ENCODE measurements at regions not wholly inside any gene's neighbourhood (a gene's known extent, or its start where the extent isn't known, plus 50 kb on each side); places are given as distances from the start of the nearest gene placed in this dataset.

GRCh38 chr13:44249431-44249836 is 124.2 kb upstream of the SERP2 start:
- no peak for TF ChIP-seq CTCF (IDR thresholded peaks at IDR 0.05; ENCODE audit: control extremely low read depth, extremely low read depth, low read depth, missing control alignments)
- ChIA-PET POLR2A (no interaction called here), CTCF (interaction anchor here (1.1 to 1.2 kb wide), 2 partner anchors 20 to 32 kb away, joined by 3 read pairs; no protein-coding TSS in a partner anchor)
- DNase-seq (ENCODE audit: extremely low spot score) = no peak

DNA sequence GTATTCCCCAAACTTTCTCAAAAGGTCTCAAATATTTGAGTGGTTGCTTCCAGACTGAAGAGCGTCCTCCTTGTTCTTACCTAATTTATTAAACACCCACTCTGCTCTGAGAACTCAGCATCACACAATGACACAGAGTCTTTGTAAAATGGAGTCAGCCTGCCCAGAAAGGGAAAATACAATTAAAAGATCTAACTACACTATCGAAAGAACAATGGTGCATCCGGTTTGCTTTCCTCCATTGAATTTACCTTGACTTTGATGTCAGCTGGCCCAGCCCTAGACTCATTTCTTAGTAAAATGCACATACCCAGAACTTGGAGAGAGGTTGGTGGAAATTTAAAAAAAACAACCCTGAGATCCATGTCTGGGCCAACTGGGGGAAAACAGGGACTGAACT is 120.7 kb upstream of the SERP2 start:
- no peak for TF ChIP-seq CTCF (IDR thresholded peaks at IDR 0.05; ENCODE audit: control extremely low read depth, extremely low read depth, low read depth, missing control alignments)
- DNase-seq (ENCODE audit: extremely low spot score) = no peak
- ChIA-PET CTCF (no interaction called here), POLR2A (no interaction called here)

GRCh38 chr13:44255771-44256364 is 117.8 kb upstream of the SERP2 start:
- no peak for TF ChIP-seq CTCF (IDR thresholded peaks at IDR 0.05; ENCODE audit: control extremely low read depth, extremely low read depth, low read depth, missing control alignments)
- ChIA-PET CTCF (interaction anchor here (1.8 kb wide), 1 partner anchor 19 kb away, joined by 5 read pairs; no protein-coding TSS in a partner anchor), POLR2A (no interaction called here)
- DNase-seq (ENCODE audit: extremely low spot score) = no peak

DNA sequence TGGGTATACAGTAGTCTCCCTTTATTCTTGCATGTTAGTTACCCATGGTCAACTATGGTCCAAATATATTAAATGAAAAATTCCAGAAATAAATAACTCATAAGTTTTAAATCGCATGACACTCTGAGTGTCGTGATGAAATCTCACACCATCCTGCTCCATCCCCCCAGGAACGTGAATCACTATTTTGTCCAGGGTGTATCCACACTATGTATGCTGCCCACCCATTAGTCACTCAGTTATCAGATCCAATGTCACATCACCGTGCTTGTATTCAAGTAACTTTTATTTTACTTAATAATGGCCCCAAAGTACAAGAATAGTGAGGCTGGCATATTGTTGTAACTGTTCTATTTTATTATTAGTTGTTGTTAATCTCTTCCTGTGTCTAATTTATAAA is 115.8 kb upstream of the SERP2 start:
- POLR2A ChIA-PET = no interaction called here
- CTCF ChIA-PET = no interaction called here
- TF ChIP-seq CTCF (IDR thresholded peaks at IDR 0.05; ENCODE audit: control extremely low read depth, extremely low read depth, low read depth, missing control alignments) = no peak
- DNase-seq (ENCODE audit: extremely low spot score) = no peak

GRCh38 chr13:44259045-44260027 is 114.3 kb upstream of the SERP2 start:
- peak; percentile 66 for DNase-seq (ENCODE audit: extremely low spot score)
- ChIA-PET CTCF (interaction anchor here (0.6 kb wide), 1 partner anchor 436 kb away, joined by 3 read pairs; no protein-coding TSS in a partner anchor), POLR2A (interaction anchor here (0.5 kb wide), 1 partner anchor 765 kb away, joined by 4 read pairs; no protein-coding TSS in a partner anchor)
- no peak for TF ChIP-seq CTCF (IDR thresholded peaks at IDR 0.05; ENCODE audit: control extremely low read depth, extremely low read depth, low read depth, missing control alignments)

GRCh38 chr13:44260336-44260735 is 113.3 kb upstream of the SERP2 start:
- POLR2A ChIA-PET = no interaction called here
- TF ChIP-seq CTCF (IDR thresholded peaks at IDR 0.05; ENCODE audit: control extremely low read depth, extremely low read depth, low read depth, missing control alignments) = no peak
- DNase-seq (ENCODE audit: extremely low spot score) = no peak
- CTCF ChIA-PET = interaction anchor here (0.6 kb wide), 1 partner anchor 435 kb away, joined by 3 read pairs; no protein-coding TSS in a partner anchor

Measured in GM10248 (cell line).